Astrocyte of the hippocampus (primary cell): ENCODE measurements at regions not wholly inside any gene's neighbourhood (a gene's known extent, or its start where the extent isn't known, plus 50 kb on each side); places are given as distances from the start of the nearest gene placed in this dataset.

Experiments
- DNase-seq: peaks from one replicate; pipeline ENCODE4 v3.0.0; 2011; ENCODE audit warnings: low read depth, low spot score

DNA sequence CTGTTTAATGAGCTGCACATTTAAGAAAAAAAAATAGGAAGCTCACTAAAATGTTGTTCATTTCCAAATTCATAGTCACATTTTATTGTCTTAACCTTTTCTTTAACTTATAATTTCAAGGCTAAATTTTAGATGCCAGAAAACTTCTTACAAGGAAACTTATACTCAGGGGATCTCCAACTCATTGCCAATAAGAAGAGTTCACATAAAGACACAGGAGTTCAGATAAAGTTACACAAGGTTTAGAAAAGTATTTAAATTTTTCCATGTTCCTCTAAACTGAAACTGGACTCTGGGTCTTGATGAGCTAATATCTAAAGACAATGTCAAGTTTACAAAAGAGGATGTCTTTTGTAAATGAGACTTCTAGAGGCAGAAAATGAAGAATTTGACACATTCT is 190.7 kb upstream of the KCNJ16 start:
- DNase-seq, result no peak

DNA sequence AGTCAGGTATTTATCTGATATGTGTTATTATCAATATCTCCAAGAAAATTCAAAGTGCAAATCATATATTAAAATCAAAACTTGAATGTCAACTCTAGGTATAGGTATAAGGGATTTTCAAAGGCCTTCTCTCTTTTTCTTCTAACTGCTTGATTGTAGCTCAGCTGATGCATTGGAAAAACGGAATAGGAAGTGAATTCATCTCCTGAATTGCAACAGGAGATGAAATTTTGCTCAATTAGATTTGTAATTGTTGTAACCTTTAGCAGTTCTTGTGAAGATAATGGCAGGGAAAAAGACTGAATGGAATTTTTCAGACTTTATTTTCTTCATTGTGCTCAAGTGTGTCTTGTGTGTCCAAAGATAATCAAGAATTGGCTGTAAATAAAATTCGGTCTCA is 190.2 kb upstream of the KCNJ16 start:
- DNase-seq, result no peak

DNA sequence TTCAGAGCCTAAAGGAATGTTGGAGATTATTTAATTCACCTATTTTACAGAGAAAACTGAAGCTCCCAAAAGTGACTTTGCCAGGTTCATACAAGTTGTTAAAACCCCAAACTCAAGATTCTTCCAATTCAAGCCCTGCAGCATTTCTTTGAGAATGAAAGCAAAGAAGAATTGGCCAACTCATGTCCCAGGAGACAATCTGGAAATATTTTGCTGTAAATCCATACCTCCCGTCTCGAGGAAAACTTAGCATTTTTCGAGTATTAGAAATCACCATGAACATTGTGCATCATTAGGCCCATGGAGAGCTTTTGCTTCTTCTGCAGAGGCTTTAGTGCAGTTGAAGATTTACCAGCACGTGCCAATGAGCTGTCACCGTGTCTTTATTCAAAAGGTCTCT is 176.4 kb upstream of the KCNJ16 start:
- no peak for DNase-seq

DNA sequence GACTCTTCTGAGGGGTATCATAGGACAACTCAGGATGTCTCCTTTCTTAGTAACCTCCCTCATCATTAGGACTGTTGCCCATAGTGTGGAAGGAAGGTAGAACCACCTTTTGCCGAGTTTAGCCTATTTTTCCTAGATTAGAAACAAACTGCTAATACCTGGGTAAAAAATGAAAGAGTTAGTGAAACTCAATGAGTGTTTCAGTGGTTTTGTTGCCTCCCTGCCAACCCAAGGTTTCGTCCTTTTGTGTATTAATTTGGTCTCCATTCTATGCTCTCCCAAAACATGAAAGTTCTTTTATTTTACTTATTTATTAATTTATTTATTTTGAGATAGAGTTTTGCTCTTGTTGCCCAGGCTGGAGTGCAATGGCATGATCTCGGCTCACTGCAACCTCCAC is 174.9 kb upstream of the KCNJ16 start:
- no peak for DNase-seq

GRCh38 chr17:69900829-69901228 is 174.2 kb upstream of the KCNJ16 start:
- no peak for DNase-seq

- no peak for DNase-seq
Measured at GRCh38 chr17:69906306-69906705, 168.7 kb upstream of the KCNJ16 start.

DNA sequence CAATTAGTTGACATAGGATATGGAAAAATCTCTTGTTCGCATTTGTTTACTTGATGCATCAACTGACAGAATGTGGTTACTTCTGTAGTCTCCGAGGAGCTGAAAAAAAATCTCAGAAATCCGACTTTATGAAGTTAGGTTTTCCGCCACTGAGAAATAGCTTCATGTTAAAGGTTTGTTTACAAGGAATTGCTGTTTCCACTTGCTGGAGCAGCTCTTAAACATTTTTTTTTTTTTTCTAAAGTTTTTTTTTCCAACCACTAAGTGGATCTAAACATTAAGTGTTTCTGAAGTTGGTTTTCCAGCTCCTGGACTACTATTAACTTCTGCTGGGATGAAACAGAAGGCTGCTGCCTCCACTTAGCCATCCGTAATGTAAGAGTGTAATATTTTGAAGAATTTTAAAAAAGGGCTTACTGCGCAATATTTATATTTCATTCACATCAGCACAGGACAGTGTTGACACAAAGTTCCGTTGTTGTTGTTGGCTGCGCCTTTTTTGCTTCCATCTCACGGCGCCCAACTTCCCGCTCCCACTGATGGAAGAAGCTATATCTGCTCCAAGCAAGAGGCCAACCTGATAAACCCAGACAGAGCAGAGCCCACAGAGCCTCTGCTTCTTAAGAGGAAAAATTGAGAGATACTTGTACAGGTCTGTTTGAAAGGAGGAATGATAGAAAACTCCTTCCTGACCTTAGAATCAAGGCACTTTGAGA is 167.7 kb upstream of the KCNJ16 start:
- no peak for DNase-seq

DNA sequence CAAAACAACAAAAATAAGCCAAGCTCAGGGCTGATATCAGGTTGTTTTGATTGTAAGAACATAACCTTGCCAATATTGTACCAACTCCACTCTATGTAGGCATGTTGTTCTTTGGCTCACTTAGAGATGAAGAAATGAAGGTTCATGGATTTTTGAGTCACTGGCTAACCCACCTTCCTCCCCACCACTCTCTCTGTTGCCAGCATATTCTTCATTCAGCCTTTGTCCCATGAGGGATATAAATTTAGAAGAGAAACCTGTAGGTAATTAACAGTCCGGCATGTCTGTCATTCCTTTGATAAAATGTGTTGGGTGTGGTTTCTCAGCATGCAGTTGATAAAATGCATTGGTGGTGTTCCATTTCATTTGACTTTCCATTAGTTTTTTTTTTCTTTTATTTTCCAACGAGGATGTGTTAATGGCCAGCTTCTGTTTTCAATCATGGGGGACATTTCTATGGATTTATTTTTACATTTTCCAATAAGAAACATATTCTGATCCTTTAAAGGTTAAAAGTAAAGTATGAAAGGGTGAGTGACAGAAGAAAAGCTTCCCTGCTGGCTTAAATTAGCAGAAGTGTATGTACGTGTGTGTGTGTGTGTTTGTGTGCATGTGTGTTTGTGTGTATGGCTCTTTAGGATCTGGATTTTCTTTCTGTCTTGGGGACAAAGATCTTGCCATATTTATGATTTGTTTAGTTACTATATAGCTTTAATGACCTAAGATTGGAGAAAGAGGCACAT is 166.2 kb upstream of the KCNJ16 start:
- DNase-seq, result no peak

GRCh38 chr17:69909389-69909788 is 165.6 kb upstream of the KCNJ16 start:
- no peak for DNase-seq

GRCh38 chr17:69912805-69913204 is 162.2 kb upstream of the KCNJ16 start:
- DNase-seq, result no peak

- peak; percentile 38 for DNase-seq
Measured at GRCh38 chr17:69913216-69913615, 161.8 kb upstream of the KCNJ16 start.

DNA sequence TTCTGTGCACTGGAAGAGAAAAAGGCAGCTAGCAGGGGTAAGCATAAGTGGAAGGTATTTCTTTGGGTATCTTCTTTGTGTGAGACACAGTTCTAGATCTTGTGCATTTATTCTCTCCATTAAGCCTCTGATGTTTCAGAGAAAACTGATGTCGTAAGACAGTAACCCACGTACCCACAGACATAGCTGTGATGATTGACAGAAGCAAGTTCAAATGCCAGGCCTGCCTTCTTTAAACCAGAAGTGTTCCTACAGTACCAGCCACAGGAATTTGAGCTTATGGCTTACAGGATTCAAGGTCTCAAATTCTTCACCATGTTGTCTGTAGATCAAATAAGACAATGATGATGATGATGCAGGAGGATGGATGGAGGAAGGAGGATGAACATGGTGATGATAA is 161.4 kb upstream of the KCNJ16 start:
- DNase-seq, result peak; percentile 31

GRCh38 chr17:69914520-69914919 is 160.5 kb upstream of the KCNJ16 start:
- no peak for DNase-seq

- DNase-seq, result no peak
Measured at GRCh38 chr17:69916761-69917160, 158.3 kb upstream of the KCNJ16 start.

GRCh38 chr17:69918164-69918563 is 156.9 kb upstream of the KCNJ16 start:
- no peak for DNase-seq

- DNase-seq, result no peak
Measured at GRCh38 chr17:69919789-69920188, 155.2 kb upstream of the KCNJ16 start.

DNA sequence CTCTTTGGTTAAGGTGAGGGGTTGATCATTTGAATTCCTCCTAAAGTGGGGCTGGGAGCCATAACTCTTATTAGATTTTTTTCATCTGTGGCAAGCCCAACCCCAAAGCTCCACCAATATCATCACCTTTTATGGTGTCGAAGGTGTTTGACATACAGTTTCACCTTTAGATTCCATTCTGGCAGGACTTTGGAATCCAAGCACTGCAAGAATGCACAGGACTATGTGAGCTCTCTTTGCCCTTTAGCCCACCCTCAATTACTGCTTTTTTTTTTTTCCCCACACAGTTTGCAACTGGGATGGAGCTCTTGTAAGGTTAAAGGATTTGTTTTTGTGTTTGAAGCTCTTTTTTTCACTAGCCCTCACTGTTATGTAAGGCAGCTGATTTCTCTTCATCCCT is 154.0 kb upstream of the KCNJ16 start:
- DNase-seq, result no peak

GRCh38 chr17:69928611-69929010 is 146.4 kb upstream of the KCNJ16 start:
- no peak for DNase-seq

DNA sequence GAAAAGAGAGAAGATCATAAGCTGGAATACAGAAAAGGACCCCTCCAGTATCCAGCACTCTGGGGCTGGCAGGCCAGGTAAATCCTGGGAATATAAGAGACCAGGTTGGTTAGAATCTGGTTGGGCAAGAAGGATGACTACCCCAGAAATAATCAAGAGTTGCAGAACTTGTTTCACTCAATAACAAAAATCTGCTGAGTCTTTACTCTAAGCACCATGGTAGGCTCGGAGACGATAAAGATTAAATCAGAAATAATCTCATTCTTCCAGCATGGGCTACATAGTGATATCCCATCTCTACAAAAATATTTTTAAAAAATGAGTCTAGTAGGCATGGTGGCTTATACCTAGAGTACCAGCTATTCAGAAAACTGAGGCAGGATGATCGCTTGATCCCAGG is 138.0 kb upstream of the KCNJ16 start:
- no peak for DNase-seq

- DNase-seq, result no peak
Measured at GRCh38 chr17:69943058-69943457, 132.0 kb upstream of the KCNJ16 start.

- no peak for DNase-seq
Measured at GRCh38 chr17:69944406-69944805, 130.6 kb upstream of the KCNJ16 start.

DNA sequence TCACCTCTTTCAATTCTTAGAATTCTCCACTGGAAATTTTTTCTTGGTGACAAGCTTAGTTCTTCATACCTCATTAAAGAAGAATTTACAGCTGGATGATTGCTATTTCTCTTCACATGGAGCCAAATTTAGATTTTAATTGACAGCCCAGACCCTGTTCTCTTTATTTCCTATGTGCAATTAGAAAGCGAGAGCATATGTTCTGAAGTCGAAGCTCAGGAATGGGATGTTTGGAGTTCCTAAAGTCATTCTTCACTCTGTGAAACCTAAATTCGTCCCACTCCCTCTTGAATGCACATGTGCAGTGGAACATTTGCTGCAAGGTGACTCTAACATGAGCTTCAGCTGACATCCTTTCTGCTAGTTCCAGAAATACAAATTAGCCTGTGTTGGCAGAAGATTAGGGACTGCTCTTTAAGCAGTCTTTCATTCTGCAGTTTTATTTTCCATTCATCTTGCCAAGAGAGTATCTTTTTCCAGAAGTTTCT is 129.3 kb upstream of the KCNJ16 start:
- DNase-seq, result peak; percentile 53
